ENCODE measurements at regions not wholly inside any gene's neighbourhood (a gene's known extent, or its start where the extent isn't known, plus 50 kb on each side); places are given as distances from the start of the nearest gene placed in this dataset.
"Not testable (repeated sequence)": the region's sequence is repeated elsewhere in the genome, so short reads cannot be mapped to it uniquely, and the experiment has no call there.

- no peak for FAIRE-seq
These were observed 205.9 kb downstream of the ARL4A start for GRCh38 chr7:12893292-12893691.

DNA sequence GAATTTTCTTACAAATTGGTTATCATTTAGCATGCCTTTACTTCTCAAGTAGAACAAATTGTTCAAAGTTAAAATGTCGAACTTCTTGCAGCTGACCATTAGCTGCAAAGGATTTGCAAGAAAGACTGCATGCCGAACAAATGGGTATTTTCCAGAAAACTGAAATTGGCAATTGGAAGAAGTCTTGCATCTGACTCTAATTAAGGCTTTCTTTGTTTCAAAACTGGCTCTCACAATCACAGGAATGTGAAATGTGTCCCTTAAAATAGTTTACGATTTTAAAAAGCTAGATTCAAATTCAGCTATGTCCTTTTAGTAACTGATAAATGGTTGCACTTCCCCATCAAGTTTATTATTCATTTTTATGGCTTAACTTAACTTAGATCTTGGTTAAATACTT is 207.9 kb downstream of the ARL4A start:
- no peak for FAIRE-seq

- FAIRE-seq: no peak
These were observed 208.9 kb downstream of the ARL4A start for GRCh38 chr7:12896316-12896715.

DNA sequence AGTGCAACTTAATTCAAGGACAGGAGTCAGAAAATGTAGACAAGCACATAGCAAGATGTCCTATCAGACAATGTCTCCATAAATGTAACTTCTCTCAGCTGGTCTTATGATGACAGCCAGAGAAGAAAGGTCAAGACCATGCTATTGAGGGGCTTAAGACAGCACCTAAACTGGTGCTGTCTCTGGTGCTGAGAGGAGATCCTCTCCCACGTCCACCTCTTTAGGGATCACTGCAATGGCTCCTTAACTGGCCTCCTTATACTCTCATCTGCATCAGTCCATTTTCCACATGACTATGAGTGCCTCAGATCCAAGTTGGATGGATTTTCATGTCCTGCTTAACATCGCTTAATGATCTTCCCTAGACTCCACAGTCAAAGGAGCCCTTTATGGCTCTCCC is 210.6 kb downstream of the ARL4A start:
- no peak for FAIRE-seq

GRCh38 chr7:12898620-12899019 is 211.2 kb downstream of the ARL4A start:
- FAIRE-seq: no peak

GRCh38 chr7:12905671-12906070 is 218.2 kb downstream of the ARL4A start:
- no peak for FAIRE-seq

DNA sequence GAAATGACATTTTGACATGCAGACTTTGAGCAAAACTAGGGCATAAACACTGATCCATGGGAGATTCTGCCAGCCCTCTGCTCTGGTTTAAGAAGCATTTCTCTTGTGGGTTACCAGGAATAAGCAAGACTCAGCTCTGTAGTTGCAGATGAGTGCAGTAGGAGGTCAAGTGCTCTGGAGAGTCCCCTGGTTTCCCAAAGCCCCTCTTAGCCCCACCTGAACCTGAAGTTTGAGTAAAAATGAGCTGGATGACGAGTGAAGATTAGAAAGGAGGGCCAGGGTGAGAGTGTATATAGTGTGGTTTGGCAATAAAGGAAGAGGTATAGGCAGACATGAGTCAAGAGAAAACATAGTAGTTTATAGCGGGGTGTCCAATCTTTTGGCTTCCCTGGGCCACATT is 220.3 kb downstream of the ARL4A start:
- FAIRE-seq: no peak

- FAIRE-seq: no peak
These were observed 222.1 kb downstream of the ARL4A start for GRCh38 chr7:12909483-12909882.

DNA sequence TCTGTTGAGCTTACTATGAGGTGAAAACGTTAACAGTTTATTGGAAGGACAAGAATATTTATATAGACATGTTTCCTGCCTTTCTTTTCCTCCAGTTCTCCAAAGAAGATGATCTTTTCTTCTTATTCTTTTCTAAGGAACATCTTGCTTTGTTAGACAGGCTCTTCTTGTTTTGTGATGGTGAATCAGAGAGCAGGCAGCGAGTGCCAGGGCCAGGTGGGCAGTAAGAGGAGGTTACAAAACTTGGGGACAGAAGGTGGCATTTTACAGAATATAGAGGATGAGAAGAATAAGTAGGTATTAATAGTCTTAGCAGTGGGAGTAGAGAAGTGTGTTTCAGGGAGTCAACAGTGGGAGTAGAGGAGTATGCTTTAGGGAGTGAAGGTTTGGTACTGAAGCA is 223.6 kb downstream of the ARL4A start:
- FAIRE-seq: no peak

DNA sequence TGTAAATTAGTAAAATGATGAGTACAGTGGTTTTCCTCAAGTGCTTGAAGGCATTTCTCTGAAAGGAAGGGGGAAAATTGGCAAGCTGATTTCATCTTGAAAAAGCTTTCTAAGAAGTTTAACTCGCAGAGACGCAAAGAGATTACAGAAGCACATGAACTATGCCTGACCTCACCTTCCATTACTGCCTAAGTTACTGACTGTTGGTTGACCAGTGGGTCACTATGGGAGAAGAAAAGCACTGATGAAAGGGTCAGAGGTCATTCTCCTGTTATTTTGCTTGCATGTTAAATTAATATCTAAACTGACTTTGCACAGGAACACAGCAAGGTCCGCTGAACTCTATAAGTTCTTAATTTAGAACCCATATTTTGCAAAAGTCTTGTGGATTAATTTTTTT is 225.6 kb downstream of the ARL4A start:
- FAIRE-seq: no peak

DNA sequence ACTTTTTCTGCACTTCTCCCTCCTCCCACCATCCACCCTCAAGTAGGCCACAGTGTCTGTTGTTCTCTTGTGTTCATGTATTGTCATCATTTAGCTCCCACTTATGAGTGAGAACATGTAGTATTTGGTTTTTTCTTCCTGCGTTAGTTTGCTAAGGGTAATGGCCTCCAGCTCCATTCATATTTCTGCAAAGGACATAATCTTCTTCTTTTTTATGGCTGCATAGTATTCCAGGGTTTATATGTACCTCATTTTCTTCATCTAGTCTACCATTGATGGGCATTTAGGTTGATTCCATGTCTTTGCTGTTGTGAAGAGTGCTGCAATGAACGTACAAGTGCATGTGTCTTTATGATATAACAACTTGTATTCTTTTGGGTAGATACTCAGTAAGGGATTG is 230.4 kb downstream of the ARL4A start:
- no peak for FAIRE-seq

DNA sequence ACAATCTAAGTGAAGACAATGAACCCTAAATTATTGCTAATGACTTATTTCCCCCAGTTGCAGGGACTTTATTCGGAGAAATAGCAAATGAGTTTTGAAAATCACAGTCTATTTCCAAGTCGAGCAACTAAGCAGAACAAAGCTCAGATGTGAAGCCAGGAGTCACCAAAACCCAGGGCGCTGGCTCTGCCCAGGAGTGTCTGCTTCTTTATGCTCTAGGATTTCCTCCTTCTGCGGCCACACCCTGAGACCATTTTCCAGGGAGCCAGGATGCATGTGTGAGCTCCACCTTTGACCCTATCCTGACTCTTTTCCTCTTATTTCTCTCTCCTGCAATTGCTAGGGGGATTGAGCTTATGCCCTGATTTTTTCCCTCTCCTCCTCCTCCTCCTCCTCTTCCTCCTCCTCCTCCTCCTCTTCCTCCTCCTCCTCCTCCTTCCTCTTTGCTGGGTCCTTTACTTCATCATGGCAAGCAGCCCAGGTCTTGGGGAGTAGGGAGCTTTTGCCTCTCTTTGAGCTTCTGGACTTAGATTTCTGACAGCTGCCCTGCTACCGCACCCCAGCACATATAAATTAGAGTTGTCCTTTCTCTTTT is 234.4 kb downstream of the ARL4A start:
- no peak for FAIRE-seq

DNA sequence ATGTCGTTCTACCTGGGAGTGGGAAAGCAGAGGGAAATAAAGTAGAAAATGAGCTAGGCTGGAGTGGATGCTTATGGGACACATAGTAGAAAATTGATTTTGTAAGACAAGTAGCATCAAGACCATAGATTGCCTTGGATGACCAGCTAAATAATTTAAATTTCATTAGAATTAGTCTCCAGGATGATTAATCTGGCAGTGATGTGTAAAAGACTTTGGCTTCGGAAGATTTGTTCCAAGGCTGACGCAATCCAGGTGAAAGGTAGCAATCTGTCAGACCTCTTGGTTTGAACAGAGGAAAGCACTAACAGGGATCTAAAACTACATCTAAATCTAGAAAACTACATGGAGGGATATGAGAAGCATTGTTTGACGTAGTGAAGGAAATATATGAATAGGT is 236.5 kb downstream of the ARL4A start:
- FAIRE-seq: no peak

GRCh38 chr7:12926206-12926605 is 238.8 kb downstream of the ARL4A start:
- no peak for FAIRE-seq

GRCh38 chr7:12927635-12928434 is 240.4 kb downstream of the ARL4A start:
- no peak for FAIRE-seq

DNA sequence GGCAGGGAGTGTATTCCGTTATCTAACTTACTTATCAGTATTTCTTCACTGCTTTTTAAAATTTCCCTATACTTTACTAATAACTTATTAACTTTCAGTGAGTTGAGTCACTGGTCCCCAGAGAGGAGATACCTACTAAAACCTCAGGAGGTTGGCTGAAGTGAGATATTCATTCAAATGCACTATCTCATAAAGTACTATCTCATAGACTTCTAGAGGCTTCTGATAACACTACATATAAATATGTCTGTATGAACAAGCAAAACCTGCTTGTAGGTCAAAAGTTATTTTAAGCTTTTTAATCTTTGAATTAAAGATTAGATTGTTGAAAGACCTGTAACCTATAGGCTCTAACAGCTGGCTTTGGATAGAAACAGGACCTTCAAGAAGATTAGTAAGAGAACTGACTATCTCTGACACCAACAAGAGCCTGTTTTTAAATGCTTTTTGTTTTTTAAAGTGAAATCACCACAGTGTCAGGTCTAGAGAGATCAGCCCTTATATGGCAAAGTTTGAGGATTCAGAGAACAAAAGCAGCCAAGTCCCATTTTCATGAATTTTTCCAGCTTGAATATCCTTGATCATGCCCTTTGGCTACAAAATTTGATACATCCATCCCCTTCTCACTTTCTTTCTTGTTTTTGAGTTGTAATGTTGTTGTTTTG is 242.2 kb downstream of the ARL4A start:
- FAIRE-seq: no peak

- FAIRE-seq: no peak
These were observed 243.1 kb downstream of the ARL4A start for GRCh38 chr7:12930534-12930933.

GRCh38 chr7:12931465-12931864 is 244.0 kb downstream of the ARL4A start:
- not testable (repeated sequence) for FAIRE-seq

DNA sequence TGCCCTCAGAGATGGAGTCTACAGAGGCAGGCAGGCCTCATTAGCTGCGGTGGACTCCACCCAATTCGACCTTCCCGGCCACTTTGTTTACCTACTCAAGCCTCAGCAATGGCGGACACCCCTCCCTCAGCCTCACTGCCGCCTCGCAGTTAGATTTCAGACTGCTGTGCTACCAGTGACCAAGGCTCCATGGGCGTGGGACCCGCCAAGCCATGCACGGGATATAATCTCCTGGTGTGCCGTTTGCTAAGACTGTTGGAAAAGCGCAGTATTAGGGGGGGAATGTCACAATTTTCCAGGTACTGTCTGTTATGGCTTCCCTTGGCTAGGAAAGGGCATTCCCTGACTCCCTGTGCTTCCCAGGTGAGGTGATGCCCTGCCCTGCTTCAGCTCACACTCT is 252.3 kb downstream of the ARL4A start:
- FAIRE-seq: no peak

- FAIRE-seq: no peak
These were observed 254.1 kb downstream of the ARL4A start for GRCh38 chr7:12941512-12941911.

DNA sequence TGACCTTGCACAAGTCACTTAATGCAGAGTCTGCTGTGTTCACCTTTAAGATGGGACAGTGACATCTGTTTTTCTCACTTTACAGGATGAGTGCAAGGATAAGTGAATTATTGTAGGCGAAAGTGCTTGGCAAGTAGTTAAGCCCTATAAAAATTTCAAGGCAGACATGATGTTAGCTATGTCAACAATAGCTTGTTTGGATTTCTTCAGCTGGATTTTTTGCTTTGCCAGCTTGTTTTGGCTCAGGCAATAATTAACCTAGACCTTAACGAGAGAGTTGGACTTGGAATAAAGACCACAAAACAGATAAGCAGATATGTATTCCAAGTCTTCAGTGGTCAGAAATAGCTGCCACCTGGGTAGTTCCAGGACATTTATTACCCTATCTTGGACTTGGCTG is 255.2 kb downstream of the ARL4A start:
- FAIRE-seq: no peak

- no peak for FAIRE-seq
These were observed 256.3 kb downstream of the ARL4A start for GRCh38 chr7:12943781-12944180.

- FAIRE-seq: no peak
These were observed 258.5 kb downstream of the ARL4A start for GRCh38 chr7:12945901-12946300.

DNA sequence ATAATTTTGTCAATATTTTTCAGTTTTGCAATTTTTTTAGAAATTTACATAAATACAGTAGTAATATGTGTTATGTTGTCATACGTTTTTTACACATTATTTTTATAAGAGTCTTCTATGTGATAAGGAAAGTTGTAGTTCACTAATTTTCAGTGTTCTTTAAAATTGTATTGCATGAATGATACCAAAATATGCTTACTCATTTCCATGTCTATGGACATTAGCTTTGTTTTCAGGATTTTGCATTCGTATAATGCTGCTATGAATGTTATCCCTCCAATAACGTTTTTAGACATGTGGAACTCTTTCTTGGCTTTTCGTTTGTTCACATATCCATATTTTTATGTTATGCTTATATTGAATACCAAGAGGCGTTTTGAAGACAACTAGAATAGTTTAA is 260.0 kb downstream of the ARL4A start:
- FAIRE-seq: no peak
